HepG2 (cell line): ENCODE measurements at regions not wholly inside any gene's neighbourhood (a gene's known extent, or its start where the extent isn't known, plus 50 kb on each side); places are given as distances from the start of the nearest gene placed in this dataset.

Experiments used
- ATAC-seq: fragments of 200-7000 bp; cut with Tn5 transposase; 3 replicates; pipeline ENCODE4 v1.9.1; 2020; ENCODE audit warnings: mild to moderate bottlenecking, moderate library complexity
- BruUV-seq: library from RNA; stranded (reverse); fragments of 400-500 nt; replicated peaks from 2 replicates; lab custom pipeline; 2021; lab: Mats Ljungman, UMichigan
- CTCF ChIA-PET: fragments of 300-600 bp; formaldehyde crosslinking; extraction: SDS; loops from one replicate; lab custom pipeline; 2021; ENCODE audit warnings: low total read pairs, inconsistent platforms, low intra/inter-chr PET ratio; lab: Yijun Ruan, JAX
- POLR2A ChIA-PET: fragments of 350-600 bp; sonication (Branson Sonifier 250); formaldehyde crosslinking; loops from one replicate; lab custom pipeline; 2020; ENCODE audit warnings: antibody characterized with exemption, inconsistent platforms; lab: Yijun Ruan, JAX
- DNase-seq: peaks from one replicate; pipeline ENCODE4 v3.0.0-alpha.2; 2015; ENCODE audit warnings: low spot score
- FAIRE-seq: peaks from 3 replicates; lab custom pipeline; 2011; peaks lifted over from hg19 to GRCh38; lab: Jason Lieb, UNC
- H2AFZ ChIP-seq: one replicate; pipeline ENCODE4 v1.6.1; 2011; ENCODE audit warnings: low read length, inconsistent platforms
- H3K27ac ChIP-seq: fragments of 300-600 bp; 3 replicates; pipeline ENCODE4 v1.8.0; 2011; ENCODE audit warnings: mixed run types, mild to moderate bottlenecking, mixed read lengths, low read length, inconsistent platforms; ENCODE audit not compliant: insufficient read depth; ENCODE audit errors: extremely low read length
- H3K27me3 ChIP-seq, 2 experiments: fragments of 200-600 bp in 1 of 2; 2 replicates in 1 of 2; 3 replicates in 1 of 2; pipeline versions ENCODE4 v1.6.0 to v1.8.0; 2011; ENCODE audit warnings: low read length in 2 of 2, mild to moderate bottlenecking in 2 of 2, moderate library complexity in 2 of 2, inconsistent platforms in 1 of 2; ENCODE audit not compliant: insufficient read depth in 2 of 2, control insufficient read depth in 1 of 2
- H3K36me3 ChIP-seq, 2 experiments: fragments of 200-600 bp in 1 of 2; replicated peaks in 1 of 2; 2 replicates in 1 of 2; 3 replicates in 1 of 2; pipeline versions ENCODE4 v1.5.1 to v1.8.0; 2011; ENCODE audit warnings: low read length in 2 of 2, inconsistent platforms in 1 of 2; ENCODE audit not compliant: insufficient read depth in 2 of 2, control insufficient read depth in 1 of 2
- H3K4me1 ChIP-seq: 2 replicates; pipeline ENCODE4 v1.5.1; 2012; ENCODE audit warnings: low read length, inconsistent platforms; ENCODE audit not compliant: insufficient read depth
- H3K4me2 ChIP-seq: 2 replicates; pipeline ENCODE4 v1.6.0; 2011; ENCODE audit warnings: low read depth, low read length, inconsistent platforms
- H3K4me3 ChIP-seq, 3 experiments: fragments of 200-600 bp in 1 of 3; sonication (generic), shearing (Covaris generic) in 1 of 3; replicated peaks in 1 of 3; 2 replicates each; pipeline ENCODE4 v1.5.1; 2011 to 2016; ENCODE audit warnings: low read length in 3 of 3, inconsistent platforms in 2 of 3, low read depth in 2 of 3, mild to moderate bottlenecking in 2 of 3, control low read depth in 1 of 3, mixed read lengths in 1 of 3; ENCODE audit not compliant: insufficient read depth in 1 of 3
- H3K79me2 ChIP-seq: one replicate; pipeline ENCODE4 v1.6.1; 2011; ENCODE audit warnings: low read length, inconsistent platforms; ENCODE audit not compliant: insufficient read depth
- H3K9ac ChIP-seq: 2 replicates; pipeline ENCODE4 v1.6.0; 2011; ENCODE audit warnings: mild to moderate bottlenecking, low read depth, low read length, inconsistent platforms; ENCODE audit not compliant: insufficient read depth
- H3K9me3 ChIP-seq: 2 replicates; pipeline ENCODE4 v1.5.1; 2012; ENCODE audit warnings: mild to moderate bottlenecking, low read length
- H4K20me1 ChIP-seq: 2 replicates; pipeline ENCODE4 v1.6.0; 2011; ENCODE audit warnings: inconsistent platforms, mild to moderate bottlenecking, low read length, moderate library complexity; ENCODE audit not compliant: insufficient read depth
- ATF7 ChIP-seq, 2 experiments: fragments of 450-650 bp in 1 of 2; sonication (generic) in 1 of 2; formaldehyde crosslinking in 1 of 2; IDR thresholded peaks; 2 replicates each; pipeline versions ENCODE4 v1.4.0 to v1.6.1; 2016 to 2020; ENCODE audit warnings: antibody characterized with exemption in 1 of 2, mild to moderate bottlenecking in 1 of 2, missing genetic modification reagents in 1 of 2
- CHCHD3 ChIP-seq: sonication (generic); formaldehyde crosslinking; IDR thresholded peaks from 2 replicates; pipeline ENCODE4 v1.8.0; 2022; ENCODE audit warnings: mild to moderate bottlenecking, missing genetic modification reagents, moderate library complexity
- CREB1 ChIP-seq, 2 experiments: fragments of 450-650 bp in 1 of 2; IDR thresholded peaks; 2 replicates each; pipeline ENCODE4 v1.6.1; 2016 to 2017; ENCODE audit warnings: control low read depth in 1 of 2, mild to moderate bottlenecking in 1 of 2, missing compliant biosample characterization in 1 of 2, missing genetic modification characterization in 1 of 2
- HOXA7 ChIP-seq: sonication (generic); formaldehyde crosslinking; IDR thresholded peaks from 2 replicates; pipeline ENCODE4 v1.8.1; 2022; ENCODE audit warnings: mild to moderate bottlenecking, missing genetic modification reagents, moderate library complexity
- KDM5B ChIP-seq: sonication (generic); formaldehyde crosslinking; IDR thresholded peaks from 2 replicates; pipeline ENCODE4 v1.4.0; 2020; ENCODE audit warnings: missing genetic modification reagents, mild to moderate bottlenecking, borderline replicate concordance
- PRPF4 ChIP-seq: fragments of 200-400 bp; formaldehyde crosslinking; IDR thresholded peaks from 2 replicates; pipeline ENCODE4 v1.6.1; 2016; ENCODE audit warnings: low read length, low read depth; ENCODE audit not compliant: poor library complexity, severe bottlenecking
- RBFOX2 ChIP-seq: fragments of 200-400 bp; formaldehyde crosslinking; IDR thresholded peaks from 2 replicates; pipeline ENCODE4 v1.6.1; 2017; ENCODE audit warnings: low read depth, mild to moderate bottlenecking, low read length
- TBP ChIP-seq: sonication (generic); formaldehyde crosslinking; IDR thresholded peaks from 2 replicates; pipeline ENCODE4 v1.5.0; 2020; ENCODE audit warnings: missing genetic modification reagents
- TCF7L2 ChIP-seq: IDR thresholded peaks from 2 replicates; pipeline ENCODE4 v1.6.1; 2011; ENCODE audit warnings: mild to moderate bottlenecking, low read depth, low read length, moderate library complexity
- ZNF407 ChIP-seq: sonication (generic); formaldehyde crosslinking; IDR thresholded peaks from one replicate; pipeline ENCODE4 v1.5.1; 2020; ENCODE audit warnings: mild to moderate bottlenecking, missing genetic modification reagents; ENCODE audit errors: not compliant biosample characterization
- ZNF496 ChIP-seq: sonication (generic); formaldehyde crosslinking; IDR thresholded peaks from 2 replicates; pipeline ENCODE4 v1.8.1; 2023; ENCODE audit warnings: mild to moderate bottlenecking, moderate library complexity, missing genetic modification reagents; ENCODE audit not compliant: insufficient replicate concordance
- WGBS: methylation state at CpG from one replicate; pipeline ENCODE4 v1.1.6; 2017; ENCODE audit warnings: low lambda C conversion rate; 5-methylcytosine and 5-hydroxymethylcytosine counted together
- in situ Hi-C: cut with HindIII; loops from 2 replicates; pipeline ENCODE4 v1.10.0; 2017; ENCODE audit warnings: low pct_unique_long_range_greater_than_20kb; ENCODE audit not compliant: extremely low pct_ligation_motif_present
- intact Hi-C: fragments of 100-400 bp; cut with micrococcal nuclease; formaldehyde crosslinking; loops from one replicate; pipeline ENCODE4 v1.10.0; 2022; ENCODE audit not compliant: unreplicated experiment

GRCh38 chr14:88951370-88951769 is 126.9 kb downstream of the TTC8 start:
- no peak for FAIRE-seq
- no peak overlapping the region for H3K4me2 ChIP-seq
- peak; percentile 75 for TF ChIP-seq CREB1 (IDR thresholded peaks at IDR 0.05)
- no peak for TF ChIP-seq CREB1 (CRISPR knock-in tag; IDR thresholded peaks at IDR 0.05)
- TF ChIP-seq ATF7 (IDR thresholded peaks at IDR 0.05): peak; percentile 76
- TF ChIP-seq ATF7 (CRISPR knock-in tag; IDR thresholded peaks at IDR 0.05): no peak
- TF ChIP-seq CHCHD3: no peak
- CTCF ChIA-PET: no interaction called here
- ATAC-seq: no peak
- in situ Hi-C loops (no loop called here), intact Hi-C loops (no loop called here)
- WGBS: 14% methylated on average over 3 of the region's 3 CpGs
- no peak overlapping the region for H2AFZ ChIP-seq
- H4K20me1 ChIP-seq: no peaks in the 10 kb centered on the region
- H3K9me3 ChIP-seq: no peaks in the 10 kb centered on the region
- no peaks in the 10 kb centered on the region for H3K79me2 ChIP-seq
- BruUV-seq: no TSS peak
- no peak for DNase-seq
- H3K9ac ChIP-seq: no peak overlapping the region
- H3K27ac ChIP-seq: no peak overlapping the region
- H3K4me1 ChIP-seq: no peaks in the 10 kb centered on the region
- no peaks in the 10 kb centered on the region for H3K36me3 ChIP-seq
- H3K4me3 ChIP-seq: no peak overlapping the region
- peaks cover 0 to 2% of the 10 kb centered on the region in 2 experiments; a peak in 2 of 5 replicates for H3K27me3 ChIP-seq
- POLR2A ChIA-PET: no interaction called here

GRCh38 chr14:88952901-88953300 is 128.4 kb downstream of the TTC8 start:
- Histone ChIP-seq H3K9ac (no peak overlapping the region), H3K4me1 (no peaks in the 10 kb centered on the region), H3K36me3 (no peaks in the 10 kb centered on the region), H3K79me2 (no peaks in the 10 kb centered on the region), H3K9me3 (no peaks in the 10 kb centered on the region), H3K27me3 (peaks cover 0 to 2% of the 10 kb centered on the region in 2 experiments; a peak in 1 of 5 replicates), H3K27ac (no peak overlapping the region), H4K20me1 (no peaks in the 10 kb centered on the region), H3K4me2 (no peak overlapping the region), H3K4me3 (no peak overlapping the region), H2AFZ (no peak overlapping the region)
- no TSS peak for BruUV-seq
- ChIA-PET POLR2A (no interaction called here), CTCF (no interaction called here)
- no peak for ATAC-seq
- DNase-seq: no peak
- 16% methylated on average over 7 of the region's 7 CpGs for WGBS
- in situ Hi-C loops: no loop called here
- intact Hi-C loops: no loop called here
- no peak for FAIRE-seq
- TF ChIP-seq TCF7L2: no peak
- no peak for TF ChIP-seq ZNF407 (CRISPR knock-in tag)
- TF ChIP-seq TBP (CRISPR knock-in tag): no peak
- TF ChIP-seq ZNF496 (CRISPR knock-in tag): no peak
- no peak for TF ChIP-seq HOXA7 (CRISPR knock-in tag)
- no peak for TF ChIP-seq KDM5B (CRISPR knock-in tag)
- no peak for TF ChIP-seq PRPF4
- TF ChIP-seq RBFOX2: no peak
